Loucy (cell line): ENCODE measurements at regions not wholly inside any gene's neighbourhood (a gene's known extent, or its start where the extent isn't known, plus 50 kb on each side); places are given as distances from the start of the nearest gene placed in this dataset.

Experiments used
- H2AFZ ChIP-seq: fragments of 200-600 bp; sonication (generic); 2 replicates; pipeline ENCODE4 v1.6.0; 2016; ENCODE audit warnings: antibody characterized with exemption, mild to moderate bottlenecking, low read length, moderate library complexity
- H3F3A ChIP-seq: fragments of 200-600 bp; 2 replicates; pipeline ENCODE4 v1.6.0; 2016; ENCODE audit warnings: antibody characterized with exemption, low read depth, mild to moderate bottlenecking
- H3K27me3 ChIP-seq: fragments of 200-600 bp; sonication (generic); 2 replicates; pipeline ENCODE4 v1.6.1; 2014; ENCODE audit warnings: low read length, mild to moderate bottlenecking; ENCODE audit not compliant: insufficient read depth, poor library complexity, severe bottlenecking
- H3K36me3 ChIP-seq: fragments of 200-600 bp; sonication (generic); 2 replicates; pipeline ENCODE4 v1.6.1; 2016; ENCODE audit warnings: low read length; ENCODE audit not compliant: insufficient read depth
- H3K4me1 ChIP-seq: fragments of 200-600 bp; sonication (generic); 2 replicates; pipeline ENCODE4 v1.5.1; 2014; ENCODE audit warnings: low read length, mild to moderate bottlenecking; ENCODE audit not compliant: insufficient read depth, poor library complexity, severe bottlenecking
- H3K4me2 ChIP-seq: fragments of 200-600 bp; sonication (generic); 2 replicates; pipeline ENCODE4 v1.6.0; 2014; ENCODE audit warnings: antibody characterized with exemption, low read length, low read depth, mild to moderate bottlenecking; ENCODE audit not compliant: poor library complexity, severe bottlenecking
- H3K4me3 ChIP-seq: fragments of 200-600 bp; sonication (generic); 2 replicates; pipeline ENCODE4 v1.5.1; 2014; ENCODE audit warnings: low read length, mild to moderate bottlenecking, mixed read lengths; ENCODE audit not compliant: poor library complexity, severe bottlenecking
- H3K79me2 ChIP-seq: fragments of 200-600 bp; sonication (generic); 2 replicates; pipeline ENCODE4 v1.6.1; 2014; ENCODE audit warnings: low read length; ENCODE audit not compliant: insufficient read depth
- H3K9ac ChIP-seq: fragments of 200-600 bp; sonication (generic); 2 replicates; pipeline ENCODE4 v1.6.0; 2014; ENCODE audit warnings: mild to moderate bottlenecking, low read depth, low read length, moderate library complexity; ENCODE audit not compliant: poor library complexity, severe bottlenecking
- H3K9me2 ChIP-seq: fragments of 200-600 bp; sonication (generic); replicated peaks from 2 replicates; pipeline ENCODE4 v1.6.1; 2016; ENCODE audit warnings: low read depth, low read length, mixed read lengths
- H3K9me3 ChIP-seq: fragments of 200-600 bp; sonication (generic); 2 replicates; pipeline ENCODE4 v1.6.1; 2014; ENCODE audit warnings: mild to moderate bottlenecking, antibody characterized with exemption, low read length, low read depth; ENCODE audit not compliant: insufficient read depth
- H4K20me1 ChIP-seq: fragments of 200-600 bp; sonication (generic); 2 replicates; pipeline ENCODE4 v1.6.0; 2014; ENCODE audit warnings: antibody characterized with exemption, low read length, mild to moderate bottlenecking; ENCODE audit not compliant: insufficient read depth, poor library complexity, severe bottlenecking
- EZH2phosphoT487 ChIP-seq: fragments of 200-600 bp; IDR thresholded peaks from 2 replicates; pipeline ENCODE4 v1.6.1; 2018; ENCODE audit warnings: antibody characterized with exemption, mild to moderate bottlenecking, moderate library complexity, borderline replicate concordance
- TF ChIP-seq, protein P1 (sequence below): fragments of 200-600 bp; sonication (generic); conservative IDR thresholded peaks from 2 replicates; pipeline ENCODE4 v1.5.1; 2014; ENCODE audit warnings: mild to moderate bottlenecking, antibody characterized with exemption, low read length

DNA sequence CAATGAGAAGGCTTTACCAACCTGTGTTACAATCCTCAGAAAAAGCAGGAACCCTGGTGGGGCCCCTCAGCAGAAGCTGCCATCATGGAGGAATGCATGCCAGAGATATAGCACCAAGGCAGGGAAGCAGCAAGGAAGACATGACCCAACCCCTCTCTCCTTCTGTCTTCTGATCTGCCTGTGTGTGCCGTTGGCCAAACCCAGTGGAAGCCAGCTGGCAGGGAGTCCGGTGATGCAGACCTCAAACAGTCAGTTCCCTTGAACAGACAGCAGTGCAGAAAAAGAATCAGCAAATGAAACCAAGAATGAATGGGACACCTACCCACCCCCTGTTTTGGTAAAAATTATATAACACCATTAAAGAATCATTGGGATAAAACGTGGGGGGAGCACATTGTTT is 234.2 kb downstream of the ZNF608 start:
- Histone ChIP-seq H3K4me1 (no peaks in the 10 kb centered on the region), H3K9me2 (no peaks in the 10 kb centered on the region), H4K20me1 (no peaks in the 10 kb centered on the region), H3K36me3 (no peaks in the 10 kb centered on the region), H3K79me2 (no peaks in the 10 kb centered on the region), H3F3A (no peaks in the 10 kb centered on the region), H3K27me3 (no peaks in the 10 kb centered on the region), H3K4me2 (no peak overlapping the region), H2AFZ (no peak overlapping the region), H3K9ac (no peak overlapping the region), H3K9me3 (no peaks in the 10 kb centered on the region), H3K4me3 (no peak overlapping the region)
- TF ChIP-seq EZH2phosphoT487: no peak
- TF ChIP-seq, protein P1, sequence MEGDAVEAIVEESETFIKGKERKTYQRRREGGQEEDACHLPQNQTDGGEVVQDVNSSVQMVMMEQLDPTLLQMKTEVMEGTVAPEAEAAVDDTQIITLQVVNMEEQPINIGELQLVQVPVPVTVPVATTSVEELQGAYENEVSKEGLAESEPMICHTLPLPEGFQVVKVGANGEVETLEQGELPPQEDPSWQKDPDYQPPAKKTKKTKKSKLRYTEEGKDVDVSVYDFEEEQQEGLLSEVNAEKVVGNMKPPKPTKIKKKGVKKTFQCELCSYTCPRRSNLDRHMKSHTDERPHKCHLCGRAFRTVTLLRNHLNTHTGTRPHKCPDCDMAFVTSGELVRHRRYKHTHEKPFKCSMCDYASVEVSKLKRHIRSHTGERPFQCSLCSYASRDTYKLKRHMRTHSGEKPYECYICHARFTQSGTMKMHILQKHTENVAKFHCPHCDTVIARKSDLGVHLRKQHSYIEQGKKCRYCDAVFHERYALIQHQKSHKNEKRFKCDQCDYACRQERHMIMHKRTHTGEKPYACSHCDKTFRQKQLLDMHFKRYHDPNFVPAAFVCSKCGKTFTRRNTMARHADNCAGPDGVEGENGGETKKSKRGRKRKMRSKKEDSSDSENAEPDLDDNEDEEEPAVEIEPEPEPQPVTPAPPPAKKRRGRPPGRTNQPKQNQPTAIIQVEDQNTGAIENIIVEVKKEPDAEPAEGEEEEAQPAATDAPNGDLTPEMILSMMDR: no peak

DNA sequence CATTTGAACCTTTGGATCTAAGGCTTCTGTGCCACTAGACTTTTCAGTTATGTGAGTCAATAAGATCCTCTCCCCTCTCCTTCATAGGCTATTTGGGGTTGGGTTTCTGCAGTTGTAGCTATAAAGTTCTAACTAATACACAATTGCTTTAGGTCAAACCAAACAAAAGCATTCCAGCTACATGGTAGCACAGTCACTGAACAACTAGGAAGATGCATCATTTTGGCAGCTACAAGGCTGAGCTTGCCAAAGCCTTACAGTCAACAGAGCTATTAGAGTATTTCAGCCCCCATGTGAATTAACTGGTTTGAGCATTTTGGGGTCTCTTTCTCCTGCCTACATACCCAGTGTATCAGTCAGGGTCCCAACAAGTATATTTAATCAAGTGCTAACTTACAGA is 234.6 kb downstream of the ZNF608 start:
- Histone ChIP-seq H3K9me3 (no peaks in the 10 kb centered on the region), H3K4me3 (no peak overlapping the region), H3K9me2 (no peaks in the 10 kb centered on the region), H3K79me2 (no peaks in the 10 kb centered on the region), H3F3A (no peaks in the 10 kb centered on the region), H2AFZ (no peak overlapping the region), H3K27me3 (no peaks in the 10 kb centered on the region), H3K4me2 (no peak overlapping the region), H3K4me1 (no peaks in the 10 kb centered on the region), H3K36me3 (no peaks in the 10 kb centered on the region), H4K20me1 (no peaks in the 10 kb centered on the region), H3K9ac (no peak overlapping the region)
- TF ChIP-seq, protein P1: no peak
- TF ChIP-seq EZH2phosphoT487: no peak

DNA sequence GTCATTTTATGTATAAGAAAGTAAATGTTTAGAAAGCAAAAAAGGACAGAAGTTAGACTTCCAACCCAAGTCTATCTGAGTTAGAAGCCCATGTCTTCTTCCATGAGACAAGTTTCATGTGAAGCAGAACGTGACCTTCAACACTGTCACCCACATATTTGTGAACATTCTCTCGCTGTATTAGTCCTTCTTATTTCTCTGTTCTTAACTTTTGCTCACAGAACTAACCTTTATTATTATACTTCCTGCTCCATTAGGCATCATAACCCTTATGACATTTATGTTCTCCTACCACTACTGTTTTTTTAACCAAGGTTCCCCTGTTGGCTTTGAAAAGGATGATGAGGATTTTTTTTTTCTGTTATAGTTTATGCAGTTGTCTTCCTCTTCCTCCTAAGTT is 238.8 kb downstream of the ZNF608 start:
- Histone ChIP-seq H3K4me3 (no peak overlapping the region), H3K9me3 (no peaks in the 10 kb centered on the region), H3K79me2 (no peaks in the 10 kb centered on the region), H3K9me2 (no peaks in the 10 kb centered on the region), H3K4me1 (no peaks in the 10 kb centered on the region), H3K4me2 (no peak overlapping the region), H3F3A (no peaks in the 10 kb centered on the region), H3K9ac (no peak overlapping the region), H3K36me3 (no peaks in the 10 kb centered on the region), H2AFZ (no peak overlapping the region), H3K27me3 (no peaks in the 10 kb centered on the region), H4K20me1 (no peaks in the 10 kb centered on the region)
- no peak for TF ChIP-seq EZH2phosphoT487
- TF ChIP-seq, protein P1: no peak
